Dedifferentiated amniotic fluid mesenchymal stem cell (primary cell): ENCODE measurements at regions not wholly inside any gene's neighbourhood (a gene's known extent, or its start where the extent isn't known, plus 50 kb on each side); places are given as distances from the start of the nearest gene placed in this dataset.
"Not testable (repeated sequence)": the region's sequence is repeated elsewhere in the genome, so short reads cannot be mapped to it uniquely, and the experiment has no call there.

ENCODE experiments used
- DNase-seq: peaks from one replicate; pipeline ENCODE4 v3.0.0-alpha.2; 2016; ENCODE audit errors: extremely low spot score

DNA sequence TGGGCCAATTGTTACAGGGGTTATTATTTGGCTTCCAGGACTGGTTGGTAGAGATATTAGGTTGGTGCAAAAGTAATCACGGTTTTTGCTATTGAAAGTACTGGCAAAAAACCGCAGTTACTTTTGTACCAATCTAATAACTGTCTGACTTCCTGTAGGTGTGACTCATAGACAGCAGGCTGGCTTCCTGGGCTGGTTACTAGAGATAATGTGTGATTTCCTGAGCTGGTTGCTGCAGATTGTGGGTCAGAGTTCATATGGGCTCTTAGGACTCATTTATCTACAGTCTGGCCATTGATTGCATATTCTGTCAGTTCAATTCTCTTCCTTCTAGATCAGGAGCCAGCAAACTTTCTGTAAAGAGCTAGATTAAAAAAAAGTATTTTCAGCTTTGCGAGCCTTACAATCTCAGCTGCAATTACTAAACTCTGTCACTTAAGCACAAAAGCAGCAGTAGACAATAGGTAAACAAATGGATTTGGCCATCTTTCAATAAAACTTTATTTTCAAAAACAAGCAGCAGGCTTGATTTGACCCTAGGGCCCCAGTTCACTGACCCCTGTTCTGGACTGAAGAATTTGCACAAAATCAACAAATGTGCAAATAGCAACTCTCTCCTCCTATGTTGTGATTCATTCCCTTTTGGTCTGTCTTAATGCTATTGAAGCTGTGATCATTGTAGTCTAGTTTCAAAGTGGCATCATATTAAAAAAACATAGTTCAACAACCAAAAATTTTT, 50.8 kb upstream of the BOD1L1 start:
- no peak for DNase-seq

DNA sequence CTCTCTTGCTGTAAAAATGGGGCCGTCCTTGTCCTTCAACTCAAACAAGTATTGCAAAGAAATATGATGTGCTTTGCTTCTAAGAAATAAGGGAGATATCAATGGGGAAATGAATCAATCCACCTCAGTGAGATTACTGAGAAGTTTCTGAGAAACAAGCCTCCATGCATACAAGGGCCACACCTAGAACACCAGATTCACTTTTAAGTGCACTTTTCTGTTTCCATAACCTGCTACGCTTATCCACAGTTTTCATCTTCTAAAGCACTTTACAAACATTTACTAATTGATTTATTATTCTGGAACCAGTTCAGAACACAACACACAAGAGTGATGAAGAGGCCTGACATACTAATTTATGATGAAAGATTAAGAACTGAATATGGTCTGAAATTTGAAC, 54.0 kb upstream of the BOD1L1 start:
- no peak for DNase-seq

- no peak for DNase-seq
These were observed 66.7 kb upstream of the BOD1L1 start for GRCh38 chr4:13694256-13694655.

DNA sequence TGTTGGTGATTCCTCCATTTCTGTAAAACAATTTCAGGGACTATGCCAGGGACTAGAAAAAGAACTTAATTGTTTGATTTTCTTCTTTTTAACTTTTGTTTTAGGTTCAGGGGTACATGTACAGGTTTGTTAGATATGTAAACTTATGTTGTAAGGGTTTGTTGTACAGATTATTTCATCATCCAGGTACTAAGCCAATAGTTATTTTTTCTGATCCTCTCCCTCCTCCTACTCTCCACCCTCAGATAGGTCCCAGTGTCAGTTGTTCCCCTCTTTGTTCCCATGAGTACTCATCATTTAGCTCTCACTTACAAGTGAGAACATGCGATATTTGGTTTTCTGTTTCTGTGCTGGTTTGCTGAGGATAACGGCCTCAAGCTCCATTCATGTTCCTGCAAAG, 70.8 kb upstream of the BOD1L1 start:
- no peak for DNase-seq

- DNase-seq = peak; percentile 71
These were observed 72.7 kb upstream of the BOD1L1 start for GRCh38 chr4:13700021-13700857.

DNA sequence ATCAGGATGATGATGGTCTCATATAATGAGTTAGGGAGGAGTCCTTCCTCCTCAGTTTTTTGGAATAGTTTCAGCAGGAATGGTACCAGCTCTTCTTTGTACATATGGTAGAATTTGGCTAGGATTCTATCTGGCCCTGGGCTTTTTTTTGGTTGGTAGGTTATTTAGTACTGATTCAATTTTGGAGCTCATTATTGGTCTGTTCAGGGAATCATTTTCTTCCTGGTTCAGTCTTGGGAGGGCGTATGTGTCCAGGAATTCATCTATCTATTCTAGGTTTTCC, 73.3 kb upstream of the BOD1L1 start:
- DNase-seq = not testable (repeated sequence)

GRCh38 chr4:13701937-13702446, 74.5 kb upstream of the BOD1L1 start:
- DNase-seq = peak; percentile 64

DNA sequence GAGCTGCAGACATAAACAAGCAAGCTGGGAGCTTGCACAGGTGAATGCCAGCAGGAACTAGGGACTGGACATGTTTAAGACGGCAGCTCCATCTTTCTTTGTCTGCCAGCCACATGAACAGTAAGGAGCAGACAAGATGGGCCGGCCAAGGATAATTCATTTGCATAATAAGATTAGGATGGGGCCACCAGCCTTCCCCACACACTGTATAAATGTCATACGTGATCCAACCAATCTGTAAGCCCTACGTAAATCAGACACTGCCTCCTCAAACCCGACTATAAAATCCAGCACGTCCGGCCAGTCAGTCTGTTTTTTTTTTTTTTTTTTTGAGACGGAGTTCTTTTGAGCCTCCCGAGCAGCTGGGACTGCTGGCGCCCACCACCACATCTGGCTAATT, 75.6 kb upstream of the BOD1L1 start:
- no peak for DNase-seq

- DNase-seq = no peak
These were observed 76.5 kb upstream of the BOD1L1 start for GRCh38 chr4:13704035-13704434.

DNA sequence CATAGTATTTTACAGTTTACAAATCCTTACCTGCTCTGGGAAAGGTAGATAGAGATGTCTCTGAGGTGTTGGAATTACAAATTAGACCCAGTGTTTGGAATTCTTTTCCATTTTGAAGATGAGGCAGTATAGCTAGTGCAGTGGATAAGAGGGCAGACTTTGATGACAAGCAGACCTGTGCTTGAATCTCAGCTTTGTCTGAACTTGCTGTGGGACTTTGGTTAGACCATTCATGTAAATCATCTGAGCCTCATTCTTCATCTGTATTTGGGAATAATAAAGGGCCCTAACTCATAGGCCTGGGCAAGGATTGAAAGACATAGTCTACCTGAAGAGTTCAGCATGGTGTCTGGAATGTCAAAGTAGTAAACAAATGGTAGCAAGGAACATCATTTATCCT, 77.2 kb upstream of the BOD1L1 start:
- no peak for DNase-seq

DNA sequence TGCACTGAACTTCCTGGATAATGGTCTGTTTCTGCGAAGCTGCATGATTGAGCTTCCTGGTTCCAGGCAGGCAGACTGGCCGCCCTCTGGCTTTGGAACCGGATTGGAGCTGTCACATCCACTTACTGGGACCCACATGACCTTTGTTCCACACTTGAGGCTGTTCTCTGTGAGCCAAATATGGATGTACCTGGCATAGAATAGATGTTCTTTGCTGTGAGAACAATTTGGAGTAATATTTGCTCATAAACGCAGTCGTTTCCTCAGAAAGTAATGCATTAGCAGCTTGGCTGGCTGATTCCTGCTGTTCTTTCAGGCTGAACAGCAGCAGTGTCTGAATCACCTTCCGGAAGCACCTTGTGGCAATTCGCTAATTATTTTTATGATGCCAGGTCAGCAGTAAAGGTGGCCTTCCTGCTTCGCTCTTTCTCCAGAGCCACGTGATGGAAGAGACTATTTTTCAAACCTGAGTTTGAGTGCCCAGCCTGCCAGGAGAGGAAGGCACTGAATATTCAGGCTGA, 78.1 kb upstream of the BOD1L1 start:
- DNase-seq = no peak

DNA sequence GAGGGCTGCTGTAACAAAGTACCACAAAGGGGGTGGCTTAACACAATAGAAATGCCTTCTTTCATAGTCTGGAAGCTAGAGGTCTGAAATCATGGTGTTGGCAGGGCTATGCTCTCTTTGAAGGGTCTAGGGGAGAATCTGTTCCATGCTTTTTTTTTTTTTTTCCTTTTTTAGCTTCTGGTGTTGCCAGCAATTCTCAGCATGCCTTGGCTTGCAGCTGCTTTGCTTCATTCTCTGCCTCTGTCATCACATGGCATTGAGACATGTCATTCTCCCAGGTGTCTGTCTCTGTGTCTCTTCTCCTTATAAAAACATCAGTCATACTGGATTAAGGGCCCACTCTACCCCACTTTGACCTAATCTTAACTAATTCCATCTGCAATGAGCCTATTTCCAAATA, 78.6 kb upstream of the BOD1L1 start:
- DNase-seq = no peak

- no peak for DNase-seq
These were observed 79.2 kb upstream of the BOD1L1 start for GRCh38 chr4:13706716-13707115.

DNA sequence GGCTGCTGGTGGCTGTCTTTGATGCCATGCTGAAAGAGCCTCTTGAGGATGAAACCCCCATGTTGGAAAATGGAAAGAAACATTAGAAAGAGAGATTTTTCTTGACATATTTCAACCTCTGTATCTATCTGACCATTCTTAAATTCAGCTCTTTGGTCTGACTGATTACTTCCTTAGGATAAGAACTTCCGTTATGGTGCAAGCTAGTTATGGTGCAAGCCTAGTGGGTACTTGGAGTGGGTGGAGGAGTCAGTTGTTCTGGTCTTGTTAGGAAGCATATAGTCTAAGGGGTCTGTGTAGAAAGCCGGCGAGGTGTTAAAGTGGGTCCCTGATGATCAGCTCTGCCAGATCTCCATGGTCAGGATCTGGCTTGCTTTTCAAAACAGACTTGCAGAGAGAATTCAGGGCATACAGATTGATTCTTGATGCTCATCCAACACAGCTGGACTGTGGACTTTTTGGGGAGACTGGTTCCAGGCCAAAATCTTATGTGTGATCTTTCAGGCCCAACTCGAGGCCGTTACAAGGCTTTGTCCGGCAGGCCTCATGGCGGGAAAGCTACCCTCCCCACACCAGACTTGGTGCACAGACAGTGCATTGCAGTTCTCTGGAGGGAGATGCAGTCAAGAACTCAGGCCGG, 82.8 kb upstream of the BOD1L1 start:
- no peak for DNase-seq

DNA sequence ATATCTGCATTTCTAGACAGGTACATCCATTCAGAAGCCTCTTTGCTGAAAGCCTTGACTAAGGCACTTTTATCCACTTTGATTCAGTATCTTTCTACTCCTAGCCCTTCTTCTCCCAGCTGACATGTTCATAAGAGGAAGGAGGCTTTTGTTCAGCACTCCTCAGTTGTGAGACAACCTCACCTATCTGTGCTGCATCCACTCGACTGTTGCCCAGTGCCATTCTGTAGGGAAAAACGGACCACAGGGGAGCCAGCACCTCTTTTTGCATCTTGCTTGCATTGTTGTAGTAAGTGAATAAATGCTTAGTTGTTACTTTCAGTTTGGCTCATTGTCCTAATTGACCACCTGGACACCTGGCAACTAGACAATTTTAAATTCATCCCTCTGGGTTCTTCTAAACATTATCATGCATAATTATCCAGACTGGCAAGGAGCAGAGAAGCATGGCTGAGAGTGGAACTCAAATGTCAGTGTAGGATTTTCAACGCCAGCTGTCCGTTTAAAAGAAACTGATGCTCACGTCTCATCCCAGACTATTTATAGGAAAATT, 83.8 kb upstream of the BOD1L1 start:
- DNase-seq = no peak

DNA sequence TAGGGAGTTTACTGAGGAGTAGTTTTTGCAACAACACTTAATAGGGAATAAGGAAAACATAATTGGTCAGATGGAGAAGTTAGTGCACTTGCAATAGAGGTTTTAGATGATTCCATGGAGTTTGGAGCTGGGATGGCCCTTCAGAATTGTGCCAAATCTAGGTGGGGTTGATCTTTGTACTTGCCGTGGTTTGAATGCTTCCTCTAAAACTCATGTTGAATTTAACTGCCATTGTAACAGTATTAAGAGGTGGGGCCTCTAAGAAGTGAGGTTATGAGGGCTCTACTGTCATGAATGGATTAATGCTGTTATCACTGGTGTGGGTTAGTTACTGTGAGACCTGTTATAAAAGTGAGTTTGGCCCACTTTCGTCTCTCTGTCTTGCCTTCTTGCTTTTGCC, 94.4 kb upstream of the BOD1L1 start:
- DNase-seq = no peak

GRCh38 chr4:13722649-13723048, 95.1 kb upstream of the BOD1L1 start:
- no peak for DNase-seq

DNA sequence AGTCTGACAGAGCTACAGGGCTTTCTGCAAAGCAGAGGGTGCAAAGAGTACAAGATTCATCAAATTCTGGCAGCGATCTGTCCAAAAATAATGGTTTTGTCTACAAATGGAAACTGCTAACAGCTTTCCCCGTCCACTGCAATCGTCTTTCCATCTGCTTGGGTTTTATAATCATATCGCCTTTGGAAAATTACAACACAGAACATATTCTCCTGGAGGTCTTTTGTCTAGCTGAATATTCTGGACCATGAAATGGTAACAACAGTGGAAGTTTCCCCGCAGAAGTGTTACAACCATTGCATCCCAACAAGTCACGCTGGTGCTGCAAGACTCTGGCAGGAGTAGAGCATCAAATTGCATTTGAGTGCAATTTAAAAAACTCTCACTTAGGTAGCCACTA, 101.2 kb upstream of the BOD1L1 start:
- DNase-seq = no peak

GRCh38 chr4:13731019-13731418, 103.5 kb upstream of the BOD1L1 start:
- DNase-seq = no peak

- DNase-seq = no peak
These were observed 106.3 kb upstream of the BOD1L1 start for GRCh38 chr4:13733817-13734216.

DNA sequence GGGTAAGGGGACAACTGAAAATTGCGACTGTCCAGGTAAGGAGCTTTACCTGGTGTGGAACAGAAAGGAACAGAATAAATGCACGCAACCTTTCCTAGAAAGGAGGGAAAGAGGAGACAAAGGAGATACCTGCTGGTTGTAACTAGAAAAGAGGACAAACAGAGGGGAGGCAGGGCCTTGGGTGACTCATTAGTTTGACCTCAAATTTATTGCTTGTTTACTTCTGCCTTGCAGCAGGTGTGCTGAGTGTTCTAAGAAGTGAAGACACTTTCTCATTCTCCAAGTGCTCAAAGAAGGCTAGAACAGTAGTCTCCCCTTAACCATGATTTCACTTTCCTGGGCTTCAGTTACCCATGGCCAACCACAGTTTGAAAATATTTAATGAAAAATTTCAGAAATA, 123.1 kb upstream of the BOD1L1 start:
- no peak for DNase-seq

- not testable (repeated sequence) for DNase-seq
These were observed 134.1 kb upstream of the BOD1L1 start for GRCh38 chr4:13761581-13761980.
